Right lobe of liver (tissue), 4 donors: ENCODE measurements at regions not wholly inside any gene's neighbourhood (a gene's known extent, or its start where the extent isn't known, plus 50 kb on each side); places are given as distances from the start of the nearest gene placed in this dataset.

Source experiments
- POLR2A ChIP-seq: fragments of 450-650 bp; IDR thresholded peaks from one replicate; pipeline ENCODE4 v1.6.1; 2017; ENCODE audit warnings: antibody characterized with exemption, mild to moderate bottlenecking
- TF ChIP-seq, protein P1 (sequence below), 4 donors: fragments of 200-600 bp in 3 of 4; fragments of 450-650 bp in 1 of 4; IDR thresholded peaks; one replicate each; pipeline versions ENCODE4 v1.5.1 to v1.8.0; 2016 to 2022; ENCODE audit warnings: antibody characterized with exemption in 4 of 4, mild to moderate bottlenecking in 2 of 4
- donor health status: DM: no; HTN: no; CAD: no.
- donor health status: DM: no; HTN: no; CAD: no.
- donor health status: DM: no; HTN: yes; CAD: no.

DNA sequence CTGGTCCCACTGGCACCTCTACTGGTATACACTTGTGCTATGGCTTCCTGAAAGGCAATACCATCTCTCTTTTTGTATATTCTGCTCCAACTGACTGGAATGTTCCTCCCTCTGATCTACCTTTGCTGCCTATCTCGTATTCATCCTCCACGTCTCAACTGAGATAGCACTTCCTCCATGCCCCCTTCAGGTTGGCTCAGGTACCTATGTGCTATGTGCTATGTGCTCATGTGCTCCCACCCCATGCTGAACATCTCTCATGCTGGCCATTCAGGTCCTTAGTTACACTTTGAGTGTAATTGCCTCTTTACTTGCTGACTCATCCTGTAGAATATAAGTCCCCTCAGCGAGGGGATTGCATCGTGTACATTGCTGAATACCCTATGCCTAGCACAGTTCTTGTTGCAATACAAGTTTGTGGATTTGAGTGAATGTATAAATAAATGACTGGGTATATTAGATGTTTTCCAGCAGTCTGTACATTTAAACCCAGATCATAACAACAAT, 156.9 kb downstream of the SOX2 start:
- TF ChIP-seq, protein P1, sequence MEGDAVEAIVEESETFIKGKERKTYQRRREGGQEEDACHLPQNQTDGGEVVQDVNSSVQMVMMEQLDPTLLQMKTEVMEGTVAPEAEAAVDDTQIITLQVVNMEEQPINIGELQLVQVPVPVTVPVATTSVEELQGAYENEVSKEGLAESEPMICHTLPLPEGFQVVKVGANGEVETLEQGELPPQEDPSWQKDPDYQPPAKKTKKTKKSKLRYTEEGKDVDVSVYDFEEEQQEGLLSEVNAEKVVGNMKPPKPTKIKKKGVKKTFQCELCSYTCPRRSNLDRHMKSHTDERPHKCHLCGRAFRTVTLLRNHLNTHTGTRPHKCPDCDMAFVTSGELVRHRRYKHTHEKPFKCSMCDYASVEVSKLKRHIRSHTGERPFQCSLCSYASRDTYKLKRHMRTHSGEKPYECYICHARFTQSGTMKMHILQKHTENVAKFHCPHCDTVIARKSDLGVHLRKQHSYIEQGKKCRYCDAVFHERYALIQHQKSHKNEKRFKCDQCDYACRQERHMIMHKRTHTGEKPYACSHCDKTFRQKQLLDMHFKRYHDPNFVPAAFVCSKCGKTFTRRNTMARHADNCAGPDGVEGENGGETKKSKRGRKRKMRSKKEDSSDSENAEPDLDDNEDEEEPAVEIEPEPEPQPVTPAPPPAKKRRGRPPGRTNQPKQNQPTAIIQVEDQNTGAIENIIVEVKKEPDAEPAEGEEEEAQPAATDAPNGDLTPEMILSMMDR (IDR thresholded peaks at IDR 0.05), result no peak
- TF ChIP-seq POLR2A, result no peak
